ENCODE measurements at regions not wholly inside any gene's neighbourhood (a gene's known extent, or its start where the extent isn't known, plus 50 kb on each side); places are given as distances from the start of the nearest gene placed in this dataset.

- BruUV-seq (replicated peaks), result no TSS peak
- Histone ChIP-seq H4K20me1 (ENCODE audit: control insufficient read depth, insufficient read depth) (no peaks in the 10 kb centered on the region), H3K4me2 (ENCODE audit: control insufficient read depth, insufficient read depth) (no peak overlapping the region), H2AFZ (ENCODE audit: control insufficient read depth, low read depth, low read length) (no peak overlapping the region), H3K4me3 (no peak overlapping the region), H3K27me3 (replicated peaks in 1 of 2; ENCODE audit: control insufficient read depth in 2 of 2, insufficient read depth in 2 of 2, low read length in 1 of 2) (peaks cover 0 to 2% of the 10 kb centered on the region in 2 experiments; a peak in 1 of 4 replicates), H3K79me2 (ENCODE audit: control insufficient read depth, insufficient read depth, low read length) (no peaks in the 10 kb centered on the region), H3K36me3 (ENCODE audit: control insufficient read depth in 2 of 2, insufficient read depth in 2 of 2, low read length in 1 of 2) (no peaks in the 10 kb centered on the region), H3K9me3 (replicated peaks; ENCODE audit: control insufficient read depth, insufficient read depth, low read length) (no peaks in the 10 kb centered on the region), H3K9ac (ENCODE audit: control insufficient read depth, insufficient read depth, low read length) (no peak overlapping the region), H3K4me1 (ENCODE audit: control insufficient read depth, insufficient read depth, low read length) (no peaks in the 10 kb centered on the region), H3K27ac (ENCODE audit: control insufficient read depth, insufficient read depth) (no peak overlapping the region)
- no peak for FAIRE-seq
- ATAC-seq, result no peak
- ChIA-PET POLR2A (no interaction called here), CTCF (no interaction called here), RAD21 (ENCODE audit: unreplicated experiment) (no interaction called here), SMC1A (ENCODE audit: uncharacterized antibody, unreplicated experiment) (no interaction called here)
- no peak for DNase-seq (ENCODE audit: low read depth, low spot score)
- no peak for TF ChIP-seq TCF7 (IDR thresholded peaks at IDR 0.05; ENCODE audit: borderline replicate concordance)
- TF ChIP-seq SPI1 (IDR thresholded peaks at IDR 0.05; ENCODE audit: borderline replicate concordance, insufficient read depth, low read depth, low read length), result no peak
- no peak for TF ChIP-seq SMARCA5 (IDR thresholded peaks at IDR 0.05)
- no peak for TF ChIP-seq CHD2 (IDR thresholded peaks at IDR 0.05; ENCODE audit: borderline replicate concordance, low read depth, low read length)
- TF ChIP-seq BCL11A (IDR thresholded peaks at IDR 0.05; ENCODE audit: low read depth, low read length), result no peak
- no peak for TF ChIP-seq FOXK2 (IDR thresholded peaks at IDR 0.05)
- no peak for TF ChIP-seq PML (IDR thresholded peaks at IDR 0.05; ENCODE audit: low read length)
- TF ChIP-seq, protein P1, sequence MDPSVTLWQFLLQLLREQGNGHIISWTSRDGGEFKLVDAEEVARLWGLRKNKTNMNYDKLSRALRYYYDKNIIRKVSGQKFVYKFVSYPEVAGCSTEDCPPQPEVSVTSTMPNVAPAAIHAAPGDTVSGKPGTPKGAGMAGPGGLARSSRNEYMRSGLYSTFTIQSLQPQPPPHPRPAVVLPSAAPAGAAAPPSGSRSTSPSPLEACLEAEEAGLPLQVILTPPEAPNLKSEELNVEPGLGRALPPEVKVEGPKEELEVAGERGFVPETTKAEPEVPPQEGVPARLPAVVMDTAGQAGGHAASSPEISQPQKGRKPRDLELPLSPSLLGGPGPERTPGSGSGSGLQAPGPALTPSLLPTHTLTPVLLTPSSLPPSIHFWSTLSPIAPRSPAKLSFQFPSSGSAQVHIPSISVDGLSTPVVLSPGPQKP (IDR thresholded peaks at IDR 0.05; ENCODE audit: low read depth, low read length), result no peak
- no peak for TF ChIP-seq POLR2A (IDR thresholded peaks at IDR 0.05; ENCODE audit: low read depth, low read length)
- TF ChIP-seq PAX8 (IDR thresholded peaks at IDR 0.05), result no peak
- TF ChIP-seq, protein P2, sequence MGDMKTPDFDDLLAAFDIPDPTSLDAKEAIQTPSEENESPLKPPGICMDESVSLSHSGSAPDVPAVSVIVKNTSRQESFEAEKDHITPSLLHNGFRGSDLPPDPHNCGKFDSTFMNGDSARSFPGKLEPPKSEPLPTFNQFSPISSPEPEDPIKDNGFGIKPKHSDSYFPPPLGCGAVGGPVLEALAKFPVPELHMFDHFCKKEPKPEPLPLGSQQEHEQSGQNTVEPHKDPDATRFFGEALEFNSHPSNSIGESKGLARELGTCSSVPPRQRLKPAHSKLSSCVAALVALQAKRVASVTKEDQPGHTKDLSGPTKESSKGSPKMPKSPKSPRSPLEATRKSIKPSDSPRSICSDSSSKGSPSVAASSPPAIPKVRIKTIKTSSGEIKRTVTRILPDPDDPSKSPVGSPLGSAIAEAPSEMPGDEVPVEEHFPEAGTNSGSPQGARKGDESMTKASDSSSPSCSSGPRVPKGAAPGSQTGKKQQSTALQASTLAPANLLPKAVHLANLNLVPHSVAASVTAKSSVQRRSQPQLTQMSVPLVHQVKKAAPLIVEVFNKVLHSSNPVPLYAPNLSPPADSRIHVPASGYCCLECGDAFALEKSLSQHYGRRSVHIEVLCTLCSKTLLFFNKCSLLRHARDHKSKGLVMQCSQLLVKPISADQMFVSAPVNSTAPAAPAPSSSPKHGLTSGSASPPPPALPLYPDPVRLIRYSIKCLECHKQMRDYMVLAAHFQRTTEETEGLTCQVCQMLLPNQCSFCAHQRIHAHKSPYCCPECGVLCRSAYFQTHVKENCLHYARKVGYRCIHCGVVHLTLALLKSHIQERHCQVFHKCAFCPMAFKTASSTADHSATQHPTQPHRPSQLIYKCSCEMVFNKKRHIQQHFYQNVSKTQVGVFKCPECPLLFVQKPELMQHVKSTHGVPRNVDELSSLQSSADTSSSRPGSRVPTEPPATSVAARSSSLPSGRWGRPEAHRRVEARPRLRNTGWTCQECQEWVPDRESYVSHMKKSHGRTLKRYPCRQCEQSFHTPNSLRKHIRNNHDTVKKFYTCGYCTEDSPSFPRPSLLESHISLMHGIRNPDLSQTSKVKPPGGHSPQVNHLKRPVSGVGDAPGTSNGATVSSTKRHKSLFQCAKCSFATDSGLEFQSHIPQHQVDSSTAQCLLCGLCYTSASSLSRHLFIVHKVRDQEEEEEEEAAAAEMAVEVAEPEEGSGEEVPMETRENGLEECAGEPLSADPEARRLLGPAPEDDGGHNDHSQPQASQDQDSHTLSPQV (IDR thresholded peaks at IDR 0.05), result no peak
- no peak for TF ChIP-seq ZZZ3 (IDR thresholded peaks at IDR 0.05; ENCODE audit: control insufficient read depth, insufficient read length, low read depth)
- TF ChIP-seq ZBTB40 (IDR thresholded peaks at IDR 0.05; ENCODE audit: borderline replicate concordance), result no peak
- intact Hi-C loops (cut with micrococcal nuclease; ENCODE audit: unreplicated experiment), result no loop called here
- in situ Hi-C loops (cut with MboI), result no loop called here
- WGBS (ENCODE audit: insufficient coverage, insufficient replicate concordance, low lambda C conversion rate, missing lambda C conversion rate), result 43% methylated on average over 9 of the region's 9 CpGs
Observed at GRCh38 chr5:73322437-73323076, 126.0 kb downstream of the FOXD1 start.
